GM21737 (cell line): ENCODE measurements at regions not wholly inside any gene's neighbourhood (a gene's known extent, or its start where the extent isn't known, plus 50 kb on each side); places are given as distances from the start of the nearest gene placed in this dataset.
A peak's percentile ranks its signal among the peaks of the same experiment; 100 is the strongest.

ENCODE experiments used
- ATAC-seq: cut with Tn5 transposase; IDR thresholded peaks from one replicate; pipeline ENCODE4 v1.9.1; 2021; ENCODE audit warnings: mild to moderate bottlenecking, moderate library complexity; ENCODE audit not compliant: unreplicated experiment

DNA sequence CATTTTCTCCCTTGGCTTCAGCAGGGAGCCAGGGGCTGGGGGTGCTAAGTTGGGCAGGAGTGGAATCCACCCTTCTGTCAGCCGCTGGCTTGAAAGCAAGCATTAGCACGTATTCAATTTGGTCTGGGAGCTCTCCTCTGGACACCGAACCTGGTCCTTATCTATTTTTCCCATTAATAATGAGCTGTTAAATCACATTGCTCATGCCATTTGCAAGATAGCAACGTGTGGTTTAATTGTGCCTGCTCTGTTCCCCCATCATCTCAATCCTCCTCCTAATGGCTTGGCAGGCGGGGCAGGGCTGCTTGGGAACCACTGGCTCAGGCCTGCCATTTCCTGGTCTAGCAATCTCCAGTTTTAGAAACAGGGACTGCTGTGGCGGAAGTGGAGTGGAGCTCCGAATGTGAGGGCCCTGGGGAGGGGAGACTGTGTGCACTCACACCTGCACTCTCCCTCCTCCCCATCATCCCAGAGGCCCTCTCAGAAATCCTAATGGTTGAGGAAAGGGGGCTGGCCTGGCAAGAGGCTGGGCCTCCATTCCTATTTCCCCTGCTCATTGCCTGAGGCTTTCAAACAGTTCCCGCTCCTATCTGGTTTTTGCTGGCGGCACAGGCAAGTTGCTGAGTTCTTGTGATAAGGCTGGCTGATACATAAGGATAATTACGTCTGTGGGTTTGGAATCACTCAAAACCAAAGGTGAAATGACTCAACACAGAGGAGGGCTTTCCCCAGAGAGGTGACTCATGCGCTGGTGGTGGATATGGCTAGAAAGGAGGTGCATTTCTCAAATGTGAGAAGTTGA lies 201.2 kb upstream of the E2F8 start:
- peak; percentile 85 for ATAC-seq

- no peak for ATAC-seq
Measured at GRCh38 chr11:19441288-19441687, 200.5 kb upstream of the E2F8 start.

- no peak for ATAC-seq
Measured at GRCh38 chr11:19437760-19438159, 197.0 kb upstream of the E2F8 start.

GRCh38 chr11:19436932-19437331 lies 196.2 kb upstream of the E2F8 start:
- no peak for ATAC-seq

DNA sequence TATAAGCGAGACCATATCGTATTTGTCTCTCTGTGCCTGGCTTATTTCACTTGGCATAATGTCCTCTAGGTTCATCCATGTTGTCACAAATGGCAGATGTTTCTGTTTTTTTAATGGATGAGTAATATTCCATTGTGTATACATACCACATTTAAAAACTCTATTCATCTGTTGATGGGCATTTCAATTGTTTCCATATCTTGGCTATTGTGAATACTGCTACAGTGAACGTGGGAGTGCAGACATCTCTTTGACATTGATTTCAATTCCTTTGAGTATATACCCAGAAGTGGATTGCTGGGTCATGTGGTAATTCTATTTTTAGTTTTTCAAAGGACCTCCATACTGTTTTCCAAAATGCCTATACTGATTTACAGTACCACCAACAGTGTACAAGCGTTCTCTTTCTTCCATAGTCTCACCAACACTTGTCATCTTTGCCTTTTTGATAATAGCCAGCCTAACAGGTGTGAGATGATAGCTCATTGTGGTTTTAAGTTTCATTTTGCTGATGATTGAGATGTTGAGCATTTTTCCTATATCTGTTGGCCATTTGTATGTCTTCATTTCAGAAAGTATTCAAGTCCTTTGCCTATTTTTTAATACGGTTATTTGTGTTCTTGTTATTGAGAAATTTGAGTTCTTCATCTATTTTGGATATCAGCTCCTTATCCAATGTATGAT lies 194.7 kb upstream of the E2F8 start:
- ATAC-seq = no peak

- ATAC-seq = no peak
Measured at GRCh38 chr11:19433791-19434190, 193.0 kb upstream of the E2F8 start.

GRCh38 chr11:19433367-19433766 lies 192.6 kb upstream of the E2F8 start:
- peak; percentile 63 for ATAC-seq

GRCh38 chr11:19432370-19433061 lies 191.8 kb upstream of the E2F8 start:
- peak; percentile 35 for ATAC-seq

DNA sequence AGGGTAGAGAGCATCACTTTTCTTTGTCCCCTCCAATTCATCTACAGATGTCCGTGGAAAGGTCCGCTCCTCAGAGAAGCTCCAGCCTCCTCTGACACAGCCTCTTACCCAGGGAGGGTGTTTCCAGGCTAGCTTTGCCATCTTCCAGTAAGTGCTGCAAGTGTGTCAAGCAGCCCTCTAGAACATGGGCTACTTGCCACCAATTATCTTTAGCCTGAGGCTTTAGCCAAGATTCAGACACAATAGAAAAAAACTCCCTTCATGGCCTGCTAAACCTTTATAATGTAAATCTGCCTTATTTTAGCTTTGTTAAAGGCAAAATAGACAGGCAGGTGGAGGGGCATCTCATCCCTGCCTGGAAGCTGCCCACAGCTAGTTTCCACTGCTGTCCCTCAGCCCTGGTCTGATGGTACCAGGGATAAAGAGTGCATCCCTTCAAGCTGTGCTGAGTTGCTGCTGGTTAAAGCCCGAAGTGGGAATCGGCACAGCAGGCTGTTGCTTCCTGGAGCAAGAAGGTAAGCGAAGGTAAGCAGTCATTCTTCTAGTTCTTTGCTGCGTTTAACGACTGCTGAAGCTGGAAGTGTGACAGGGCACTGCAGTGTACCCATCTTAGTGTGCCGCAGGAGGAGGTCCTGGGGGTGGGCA lies 190.1 kb upstream of the E2F8 start:
- no peak for ATAC-seq

GRCh38 chr11:19430346-19430745 lies 189.6 kb upstream of the E2F8 start:
- no peak for ATAC-seq

GRCh38 chr11:19429108-19429760 lies 188.5 kb upstream of the E2F8 start:
- ATAC-seq = no peak

GRCh38 chr11:19428206-19429002 lies 187.7 kb upstream of the E2F8 start:
- ATAC-seq = no peak

- no peak for ATAC-seq
Measured at GRCh38 chr11:19426756-19427403, 186.1 kb upstream of the E2F8 start.

DNA sequence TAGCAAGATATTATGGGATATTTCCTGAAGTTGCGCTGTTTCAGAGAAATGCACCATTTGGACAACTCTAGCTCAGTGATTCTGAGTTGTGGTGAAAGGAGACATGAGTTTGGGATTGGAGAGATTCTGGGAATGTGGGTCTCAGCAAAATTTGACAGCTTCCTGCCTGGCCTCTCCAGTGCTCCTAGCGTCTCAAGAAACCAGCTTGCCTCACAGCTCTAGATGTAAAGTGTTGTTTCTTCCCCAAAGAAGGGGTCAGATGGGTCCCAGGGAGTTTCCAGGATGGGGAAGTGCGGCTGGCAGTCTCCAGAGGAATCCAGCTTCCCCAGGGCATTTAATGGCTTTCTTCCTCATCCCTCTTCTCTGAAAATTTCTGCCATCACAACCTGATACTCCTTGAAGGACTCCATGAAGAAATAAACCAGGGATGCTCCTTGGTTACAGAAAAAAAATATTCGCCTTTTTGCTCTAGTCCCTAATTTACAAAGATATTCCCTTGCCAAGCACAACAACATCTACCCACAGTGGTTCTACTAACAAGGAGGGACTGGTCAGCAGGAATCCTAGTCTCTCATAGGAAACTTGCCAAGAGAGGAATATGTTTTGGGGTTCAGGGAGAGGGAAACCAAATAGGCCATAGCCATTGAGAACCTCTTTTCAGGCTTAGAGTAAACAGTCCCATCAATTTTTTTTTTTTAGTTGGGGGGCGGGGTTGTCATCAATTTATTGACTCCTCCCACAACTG lies 185.4 kb upstream of the E2F8 start:
- ATAC-seq = no peak

DNA sequence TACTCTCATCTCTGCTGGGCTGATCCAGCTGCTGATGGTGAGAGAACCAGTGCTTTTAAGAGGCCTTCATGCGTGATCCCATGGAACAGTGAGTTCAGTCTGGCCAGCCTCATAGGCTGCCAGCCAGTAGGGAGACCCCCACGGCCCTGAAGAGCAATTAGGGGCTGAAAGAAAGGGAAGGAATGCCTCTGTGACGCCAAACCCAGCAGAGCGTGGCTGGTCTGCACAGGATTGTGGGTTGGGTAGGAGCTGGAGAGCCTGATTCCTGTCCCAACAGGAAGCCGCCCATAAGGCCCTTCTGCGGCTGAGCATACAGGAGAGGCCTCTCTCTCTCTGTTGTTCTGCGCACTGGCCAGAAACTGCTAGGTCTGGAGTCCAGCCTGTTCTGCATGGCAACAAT lies 181.5 kb upstream of the E2F8 start:
- ATAC-seq = no peak

GRCh38 chr11:19420868-19421533 lies 180.3 kb upstream of the E2F8 start:
- no peak for ATAC-seq

- ATAC-seq = no peak
Measured at GRCh38 chr11:19419808-19420207, 179.1 kb upstream of the E2F8 start.

DNA sequence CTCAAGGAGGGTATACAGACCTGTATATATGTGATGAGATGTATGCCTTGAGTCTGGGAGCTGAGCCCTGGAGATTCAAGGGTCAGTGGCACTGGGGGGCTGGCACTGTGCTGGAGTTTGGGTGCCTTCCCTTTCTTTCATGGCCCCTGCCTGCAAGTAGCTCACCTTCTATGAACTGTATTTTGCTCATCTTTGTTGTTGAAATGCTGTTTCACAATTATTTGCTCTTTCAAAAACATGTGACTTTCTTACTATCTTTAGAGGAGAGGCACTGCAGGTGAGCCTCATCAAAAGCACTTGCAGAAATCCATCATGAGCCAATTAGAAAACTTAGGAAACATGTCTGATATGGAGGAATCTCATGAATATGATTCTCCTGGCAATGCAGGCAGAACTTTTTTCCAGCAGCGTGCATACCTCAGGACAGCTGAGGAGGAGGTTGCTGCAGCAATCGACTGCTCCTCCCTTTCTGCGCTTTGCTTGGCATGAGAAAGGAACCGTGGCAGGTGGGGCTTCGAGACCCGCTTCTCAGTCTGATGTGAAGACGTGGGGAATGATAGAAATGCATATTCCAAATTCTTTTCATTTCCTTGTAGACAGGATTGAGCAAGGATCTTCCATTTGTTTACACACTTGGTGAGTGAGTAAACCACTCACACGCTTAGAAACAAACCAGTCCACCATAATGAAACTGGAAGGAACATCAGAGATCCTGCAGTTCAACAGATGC lies 178.4 kb upstream of the E2F8 start:
- no peak for ATAC-seq
